GM04504 (cell line): ENCODE measurements at regions not wholly inside any gene's neighbourhood (a gene's known extent, or its start where the extent isn't known, plus 50 kb on each side); places are given as distances from the start of the nearest gene placed in this dataset.
"Not testable (repeated sequence)": the region's sequence is repeated elsewhere in the genome, so short reads cannot be mapped to it uniquely, and the experiment has no call there.

ENCODE experiments used
- DNase-seq: peaks from one replicate; pipeline ENCODE4 v3.0.0-alpha.2; 2012; ENCODE audit warnings: low read depth

GRCh38 chr22:22346401-22347107 is 102.0 kb downstream of the VPREB1 start:
- DNase-seq = no peak

GRCh38 chr22:22348127-22348814 is 103.7 kb downstream of the VPREB1 start:
- DNase-seq = no peak

GRCh38 chr22:22348815-22349454 is 104.3 kb downstream of the VPREB1 start:
- no peak for DNase-seq

- DNase-seq = no peak
Observed at GRCh38 chr22:22349455-22349836, 104.9 kb downstream of the VPREB1 start.

- DNase-seq = no peak
Observed at GRCh38 chr22:22351366-22351765, 106.8 kb downstream of the VPREB1 start.

- no peak for DNase-seq
Observed at GRCh38 chr22:22352371-22352999, 107.9 kb downstream of the VPREB1 start.

- DNase-seq = no peak
Observed at GRCh38 chr22:22355096-22355834, 110.7 kb downstream of the VPREB1 start.

- DNase-seq = peak; percentile 21
Observed at GRCh38 chr22:22357024-22357883, 112.7 kb downstream of the VPREB1 start.

- no peak for DNase-seq
Observed at GRCh38 chr22:22358152-22358551, 113.6 kb downstream of the VPREB1 start.

GRCh38 chr22:22358686-22359085 is 114.1 kb downstream of the VPREB1 start:
- DNase-seq = no peak

GRCh38 chr22:22359465-22359864 is 114.9 kb downstream of the VPREB1 start:
- no peak for DNase-seq

- no peak for DNase-seq
Observed at GRCh38 chr22:22360014-22360413, 115.4 kb downstream of the VPREB1 start.

GRCh38 chr22:22362311-22362710 is 117.7 kb downstream of the VPREB1 start:
- no peak for DNase-seq

GRCh38 chr22:22362936-22363335 is 118.3 kb downstream of the VPREB1 start:
- no peak for DNase-seq

GRCh38 chr22:22364207-22364606 is 119.6 kb downstream of the VPREB1 start:
- no peak for DNase-seq

- DNase-seq = no peak
Observed at GRCh38 chr22:22366537-22366936, 122.0 kb downstream of the VPREB1 start.

- DNase-seq = no peak
Observed at GRCh38 chr22:22368516-22368915, 123.9 kb downstream of the VPREB1 start.

- DNase-seq = not testable (repeated sequence)
Observed at GRCh38 chr22:22369219-22369963, 124.8 kb downstream of the VPREB1 start.

GRCh38 chr22:22369964-22370270 is 125.3 kb downstream of the VPREB1 start:
- no peak for DNase-seq

- no peak for DNase-seq
Observed at GRCh38 chr22:22371031-22371541, 126.5 kb downstream of the VPREB1 start.
